Omental fat pad (tissue), 3 donors: ENCODE measurements at regions not wholly inside any gene's neighbourhood (a gene's known extent, or its start where the extent isn't known, plus 50 kb on each side); places are given as distances from the start of the nearest gene placed in this dataset.

Experiments
- ATAC-seq: fragments of 150-250 bp; one replicate; pipeline ENCODE4 v1.9.1; 2016; ENCODE audit warnings: mild to moderate bottlenecking, moderate library complexity; ENCODE audit not compliant: low FRiP score
- DNase-seq: peaks from one replicate; pipeline ENCODE4 v3.0.0-alpha.2; 2019; ENCODE audit warnings: low spot score
- CTCF ChIP-seq, 3 donors: fragments of 450-650 bp; IDR thresholded peaks; one replicate each; pipeline ENCODE4 v1.5.1; 2016 to 2017; ENCODE audit warnings: antibody characterized with exemption in 3 of 3, mild to moderate bottlenecking in 3 of 3, moderate library complexity in 2 of 3

GRCh38 chr11:121838571-121838970 is 277.4 kb downstream of the BLID start:
- no peak for TF ChIP-seq CTCF (IDR thresholded peaks at IDR 0.05)
- no peak for ATAC-seq
- DNase-seq: no peak

- TF ChIP-seq CTCF (IDR thresholded peaks at IDR 0.05): no peak
- no peak for DNase-seq
Measured at GRCh38 chr11:121833970-121834369, 282.0 kb downstream of the BLID start.

GRCh38 chr11:121829159-121829643 is 286.8 kb downstream of the BLID start:
- DNase-seq: no peak
- peak; percentile 51 for ATAC-seq
- no peak for TF ChIP-seq CTCF (IDR thresholded peaks at IDR 0.05)

More at GRCh38 chr11:121833970-121834369, 282.0 kb downstream of the BLID start:
- no peak for ATAC-seq

- DNase-seq (no peak), ATAC-seq (no peak)
- no peak for TF ChIP-seq CTCF (IDR thresholded peaks at IDR 0.05)
Measured at GRCh38 chr11:121814962-121815361, 301.1 kb downstream of the BLID start.

GRCh38 chr11:121814296-121814695 is 301.7 kb downstream of the BLID start:
- TF ChIP-seq CTCF (IDR thresholded peaks at IDR 0.05): no peak
- ATAC-seq: no peak

GRCh38 chr11:121810291-121810690 is 305.7 kb downstream of the BLID start:
- ATAC-seq (no peak), DNase-seq (no peak)
- TF ChIP-seq CTCF (IDR thresholded peaks at IDR 0.05): no peak

More at GRCh38 chr11:121814296-121814695, 301.7 kb downstream of the BLID start:
- DNase-seq: no peak

GRCh38 chr11:121808096-121808495 is 307.9 kb downstream of the BLID start:
- TF ChIP-seq CTCF (IDR thresholded peaks at IDR 0.05): no peak
- DNase-seq (no peak), ATAC-seq (no peak)
